A549 (cell line): ENCODE measurements at regions not wholly inside any gene's neighbourhood (a gene's known extent, or its start where the extent isn't known, plus 50 kb on each side); places are given as distances from the start of the nearest gene placed in this dataset.

Experiments used
- ATAC-seq, 2 experiments: fragments of 200-7000 bp in 1 of 2; fragments of >200 bp in 1 of 2; cut with Nextera tagmentation in 1 of 2; cut with Tn5 transposase in 1 of 2; 3 replicates each; pipeline versions ENCODE4 v1.8.0 to v1.9.1; 2018 to 2020; ENCODE audit warnings: mild to moderate bottlenecking in 1 of 2, moderate library complexity in 1 of 2
- CTCF ChIA-PET: fragments of 300-600 bp; sonication (Branson Sonifier 250); formaldehyde crosslinking; extraction: SDS; loops from one replicate; lab custom pipeline; 2021; ENCODE audit warnings: antibody characterized with exemption, inconsistent platforms; lab: Yijun Ruan, JAX
- POLR2A ChIA-PET: fragments of 350-600 bp; formaldehyde crosslinking; extraction: SDS; loops from one replicate; lab custom pipeline; 2021; ENCODE audit warnings: antibody characterized with exemption, inconsistent platforms; lab: Yijun Ruan, JAX
- DNase-seq, 2 experiments: peaks; one replicate each; pipeline versions ENCODE4 v3.0.0 to v3.0.0-alpha.2; 2011 to 2016; ENCODE audit warnings: low read depth in 1 of 2, low spot score in 1 of 2
- FAIRE-seq: peaks from 2 replicates; lab custom pipeline; 2011; peaks lifted over from hg19 to GRCh38; lab: Jason Lieb, UNC
- H3K27ac ChIP-seq, 2 experiments: fragments of >200 bp; sonication (Bioruptor Twin); formaldehyde crosslinking; 3 replicates each; pipeline ENCODE4 v1.5.1; 2016 to 2017
- H3K4me1 ChIP-seq: fragments of >200 bp; sonication (Bioruptor Twin); formaldehyde crosslinking; 3 replicates; pipeline ENCODE4 v1.6.1; 2016
- H3K4me2 ChIP-seq: fragments of >200 bp; sonication (Bioruptor Twin); formaldehyde crosslinking; 3 replicates; pipeline ENCODE4 v1.6.1; 2016
- H3K4me3 ChIP-seq: fragments of >200 bp; sonication (Bioruptor Twin); formaldehyde crosslinking; 3 replicates; pipeline ENCODE4 v1.5.1; 2016
- H3K9me3 ChIP-seq: fragments of >200 bp; sonication (Bioruptor Twin); formaldehyde crosslinking; 3 replicates; pipeline ENCODE4 v1.6.1; 2016
- ATOH8 ChIP-seq: fragments of 250-450 bp; sonication (Bioruptor Pico); IDR thresholded peaks from 2 replicates; pipeline ENCODE4 v1.5.0; 2020; ENCODE audit warnings: low read depth, mild to moderate bottlenecking, moderate library complexity
- BCL3 ChIP-seq: fragments of >200 bp; sonication (Bioruptor Twin); formaldehyde crosslinking; IDR thresholded peaks from 3 replicates; pipeline ENCODE4 v1.6.1; 2016
- CBX2 ChIP-seq: fragments of 200-600 bp; sonication (generic); IDR thresholded peaks from 2 replicates; pipeline ENCODE4 v1.6.1; 2016; ENCODE audit warnings: low read depth, mild to moderate bottlenecking, borderline replicate concordance
- EHF ChIP-seq: fragments of 250-450 bp; sonication (Bioruptor Pico); IDR thresholded peaks from 2 replicates; pipeline ENCODE4 v1.5.0; 2020; ENCODE audit warnings: mild to moderate bottlenecking
- EHMT2 ChIP-seq: fragments of 200-600 bp; sonication (generic); IDR thresholded peaks from 2 replicates; pipeline ENCODE4 v1.6.1; 2016; ENCODE audit warnings: antibody characterized with exemption, low read depth, mild to moderate bottlenecking, moderate library complexity
- ELK1 ChIP-seq: fragments of 150-350 bp; IDR thresholded peaks from 2 replicates; pipeline ENCODE4 v1.6.1; 2014; ENCODE audit warnings: low read depth, mild to moderate bottlenecking, low read length
- EP300 ChIP-seq, 2 experiments: fragments of >200 bp; sonication (Bioruptor Twin); formaldehyde crosslinking; IDR thresholded peaks; 2 replicates in 1 of 2; 3 replicates in 1 of 2; pipeline ENCODE4 v1.6.1; 2016 to 2017
- FOSB ChIP-seq: fragments of 250-450 bp; sonication (Bioruptor Pico); IDR thresholded peaks from 2 replicates; pipeline ENCODE4 v1.5.0; 2020; ENCODE audit warnings: mild to moderate bottlenecking, moderate library complexity
- FOSL2 ChIP-seq, 2 experiments: fragments of 450-650 bp in 1 of 2; fragments of >200 bp in 1 of 2; sonication (Bioruptor Twin) in 1 of 2; formaldehyde crosslinking; IDR thresholded peaks; 2 replicates each; pipeline versions ENCODE4 v1.5.0 to v1.6.1; 2016 to 2020; ENCODE audit warnings: mild to moderate bottlenecking in 1 of 2, moderate library complexity in 1 of 2
- HEYL ChIP-seq: fragments of 250-450 bp; sonication (Bioruptor Pico); IDR thresholded peaks from 2 replicates; pipeline ENCODE4 v1.8.0; 2021; ENCODE audit warnings: mild to moderate bottlenecking, moderate library complexity
- HOXB5 ChIP-seq: fragments of 250-450 bp; sonication (Bioruptor Pico); IDR thresholded peaks from 2 replicates; pipeline ENCODE4 v1.5.0; 2020; ENCODE audit warnings: mild to moderate bottlenecking, moderate library complexity
- JUNB ChIP-seq: fragments of >200 bp; sonication (Bioruptor Twin); formaldehyde crosslinking; IDR thresholded peaks from 2 replicates; pipeline ENCODE4 v1.6.1; 2016
- MYC ChIP-seq: IDR thresholded peaks from 2 replicates; pipeline ENCODE4 v1.6.1; 2012; ENCODE audit warnings: mild to moderate bottlenecking, inconsistent platforms, low read length, improper control_type of control experiment, borderline replicate concordance
- NPAS2 ChIP-seq: fragments of 250-450 bp; sonication (Bioruptor Pico); IDR thresholded peaks from 2 replicates; pipeline ENCODE4 v1.8.0; 2022; ENCODE audit warnings: mild to moderate bottlenecking, moderate library complexity, borderline replicate concordance
- POLR2A ChIP-seq: IDR thresholded peaks from 2 replicates; pipeline ENCODE4 v1.6.1; 2012; ENCODE audit warnings: mild to moderate bottlenecking, low read length
- RAD21 ChIP-seq, 2 experiments: fragments of >200 bp in 1 of 2; sonication (Bioruptor Twin) in 1 of 2; formaldehyde crosslinking in 1 of 2; IDR thresholded peaks in 1 of 2; conservative IDR thresholded peaks in 1 of 2; 2 replicates in 1 of 2; 3 replicates in 1 of 2; pipeline ENCODE4 v1.6.1; 2012 to 2018; ENCODE audit warnings: inconsistent platforms in 1 of 2
- TP53 ChIP-seq: fragments of 250-450 bp; sonication (Bioruptor Pico); IDR thresholded peaks from 2 replicates; pipeline ENCODE4 v1.5.0; 2021; ENCODE audit warnings: mild to moderate bottlenecking, moderate library complexity
- USF2 ChIP-seq: fragments of 450-650 bp; IDR thresholded peaks from 2 replicates; pipeline ENCODE4 v1.6.1; 2014; ENCODE audit warnings: antibody characterized with exemption
- ZFP36 ChIP-seq: fragments of 450-650 bp; IDR thresholded peaks from 2 replicates; pipeline ENCODE4 v1.6.1; 2014; ENCODE audit warnings: borderline replicate concordance; ENCODE audit not compliant: partially characterized antibody
- ZSCAN20 ChIP-seq: fragments of 250-450 bp; sonication (Bioruptor Pico); IDR thresholded peaks from 2 replicates; pipeline ENCODE4 v1.8.0; 2022; ENCODE audit warnings: mild to moderate bottlenecking, moderate library complexity
- WGBS: methylation state at CpG from one replicate; pipeline ENCODE4 v1.1.6; 2017; ENCODE audit errors: missing lambda C conversion rate; 5-methylcytosine and 5-hydroxymethylcytosine counted together

- TF ChIP-seq ATOH8 (no peak), JUNB (no peak), FOSL2 (IDR thresholded peaks at IDR 0.05) (no peak), FOSL2 (CRISPR knock-in tag; IDR thresholded peaks at IDR 0.05) (no peak)
Measured at GRCh38 chr13:59208405-59209195, 955.1 kb downstream of the DIAPH3 start (continued).

- Histone ChIP-seq H3K27ac (no peak overlapping the region), H3K4me2 (no peak overlapping the region), H3K4me3 (no peak overlapping the region), H3K9me3 (no peaks in the 10 kb centered on the region)
- WGBS, result 25% methylated on average over 1 of the region's 1 CpG
- no peak for DNase-seq
- CTCF ChIA-PET, result no interaction called here
- no peak for TF ChIP-seq EP300 (IDR thresholded peaks at IDR 0.05)
- no peak for TF ChIP-seq HOXB5
- no peak for TF ChIP-seq FOSB
- no peak for TF ChIP-seq MYC
- no peak for TF ChIP-seq USF2
- no peak for TF ChIP-seq ZFP36
- TF ChIP-seq EHF (CRISPR knock-in tag), result no peak
- no peak for TF ChIP-seq EHMT2
- TF ChIP-seq BCL3, result no peak
- TF ChIP-seq POLR2A, result no peak
- TF ChIP-seq ELK1, result no peak
- TF ChIP-seq, all 56 proteins: peak for 0
- no peak for FAIRE-seq
- H3K4me1 ChIP-seq, result no peaks in the 10 kb centered on the region
- no peak for ATAC-seq
- POLR2A ChIA-PET, result no interaction called here
Measured at GRCh38 chr13:59210543-59210942, 953.2 kb downstream of the DIAPH3 start.

GRCh38 chr13:59211606-59212005, 952.1 kb downstream of the DIAPH3 start:
- FAIRE-seq, result no peak
- no peak overlapping the region for H3K4me2 ChIP-seq
- H3K4me1 ChIP-seq, result no peaks in the 10 kb centered on the region
- no peaks in the 10 kb centered on the region for H3K9me3 ChIP-seq
- 0% methylated on average over 3 of the region's 3 CpGs for whole genome bisulfite sequencing
- H3K4me3 ChIP-seq, result no peak overlapping the region
- ATAC-seq, result no peak
- no peak overlapping the region for H3K27ac ChIP-seq
- CTCF ChIA-PET, result no interaction called here
- POLR2A ChIA-PET, result no interaction called here
- DNase-seq, result no peak
- TF ChIP-seq JUNB, result no peak
- TF ChIP-seq RAD21 (conservative IDR thresholded peaks at IDR 0.05 in 1 of 2, IDR thresholded peaks at IDR 0.05 in 1 of 2), result no peak
- no peak for TF ChIP-seq NPAS2 (CRISPR knock-in tag)
- TF ChIP-seq TP53 (CRISPR knock-in tag), result no peak
- TF ChIP-seq ZSCAN20 (CRISPR knock-in tag), result no peak
- TF ChIP-seq EHMT2, result no peak
- no peak for TF ChIP-seq HEYL (CRISPR knock-in tag)
- TF ChIP-seq EP300 (IDR thresholded peaks at IDR 0.05), result no peak
- TF ChIP-seq CBX2, result no peak
- no peak for TF ChIP-seq USF2
